SK-N-SH (cell line): ENCODE measurements at regions not wholly inside any gene's neighbourhood (a gene's known extent, or its start where the extent isn't known, plus 50 kb on each side); places are given as distances from the start of the nearest gene placed in this dataset.

Experiments
- CTCF ChIP-seq: fragments of 200-600 bp; sonication (generic); IDR thresholded peaks from 2 replicates; pipeline ENCODE4 v1.6.1; 2017; ENCODE audit warnings: antibody characterized with exemption, mild to moderate bottlenecking, moderate library complexity
- FOSL2 ChIP-seq: IDR thresholded peaks from 2 replicates; pipeline ENCODE4 v1.4.0; 2012; ENCODE audit warnings: low read depth, mild to moderate bottlenecking, moderate library complexity, borderline replicate concordance
- FOXJ3 ChIP-seq: sonication (generic); formaldehyde crosslinking; IDR thresholded peaks from 2 replicates; pipeline ENCODE4 v1.5.1; 2020; ENCODE audit warnings: mild to moderate bottlenecking, missing genetic modification reagents
- GABPA ChIP-seq: IDR thresholded peaks from 2 replicates; pipeline ENCODE4 v1.4.0; 2012; ENCODE audit warnings: low read depth, mild to moderate bottlenecking
- IRF3 ChIP-seq: fragments of 150-350 bp; IDR thresholded peaks from 2 replicates; pipeline ENCODE4 v1.6.1; 2016; ENCODE audit warnings: mild to moderate bottlenecking, low read depth, low read length
- MXI1 ChIP-seq: IDR thresholded peaks from 2 replicates; pipeline ENCODE4 v1.6.1; 2012; ENCODE audit warnings: mild to moderate bottlenecking, low read depth, low read length, improper control_type of control experiment
- RCOR1 ChIP-seq: fragments of 150-350 bp; IDR thresholded peaks from 2 replicates; pipeline ENCODE4 v1.6.1; 2017; ENCODE audit warnings: antibody characterized with exemption, low read length
- REST ChIP-seq: IDR thresholded peaks from 2 replicates; pipeline ENCODE4 v1.6.1; 2012; ENCODE audit warnings: mild to moderate bottlenecking, low read depth, low read length, moderate library complexity
- SIN3A ChIP-seq: IDR thresholded peaks from 2 replicates; pipeline ENCODE4 v1.6.1; 2012; ENCODE audit warnings: low read depth, mild to moderate bottlenecking, low read length, moderate library complexity, borderline replicate concordance
- TAF1 ChIP-seq: IDR thresholded peaks from 2 replicates; pipeline ENCODE4 v1.6.1; 2012; ENCODE audit warnings: low read depth, mild to moderate bottlenecking, low read length, moderate library complexity, borderline replicate concordance
- ZBTB33 ChIP-seq: IDR thresholded peaks from 2 replicates; pipeline ENCODE4 v1.4.0; 2012; ENCODE audit warnings: low read depth, borderline replicate concordance

- TF ChIP-seq IRF3 = no peak
- no peak for TF ChIP-seq ZBTB33
- no peak for TF ChIP-seq GABPA
- no peak for TF ChIP-seq CTCF
- TF ChIP-seq MXI1 = no peak
- TF ChIP-seq REST = no peak
- TF ChIP-seq FOSL2 = no peak
- TF ChIP-seq TAF1 = no peak
- TF ChIP-seq RCOR1 = no peak
- TF ChIP-seq FOXJ3 (CRISPR knock-in tag) = no peak
- no peak for TF ChIP-seq SIN3A
Measured at GRCh38 chr13:83498481-83499190, 383.6 kb downstream of the SLITRK1 start.
